WERI-Rb-1 (cell line): ENCODE measurements at regions not wholly inside any gene's neighbourhood (a gene's known extent, or its start where the extent isn't known, plus 50 kb on each side); places are given as distances from the start of the nearest gene placed in this dataset.

Source experiments
- DNase-seq: peaks from one replicate; pipeline ENCODE4 v3.0.0-alpha.2; 2020
- H3K27ac ChIP-seq: fragments of 250-450 bp; sonication (Bioruptor Pico); 2 replicates; pipeline ENCODE4 v1.5.1; 2020; ENCODE audit warnings: mild to moderate bottlenecking, moderate library complexity
- H3K27me3 ChIP-seq: fragments of 250-450 bp; sonication (Bioruptor Pico); 2 replicates; pipeline ENCODE4 v1.5.1; 2021; ENCODE audit warnings: mild to moderate bottlenecking, low read depth, moderate library complexity; ENCODE audit not compliant: insufficient read depth, severe bottlenecking
- H3K36me3 ChIP-seq: fragments of 250-450 bp; sonication (Bioruptor Pico); 2 replicates; pipeline ENCODE4 v1.5.1; 2020; ENCODE audit warnings: mild to moderate bottlenecking, moderate library complexity
- H3K4me3 ChIP-seq: 2 replicates; pipeline ENCODE4 v1.5.1; 2011; ENCODE audit warnings: low read depth, mild to moderate bottlenecking, control low read depth, low read length
- H3K9me3 ChIP-seq: fragments of 250-450 bp; sonication (Bioruptor Pico); 2 replicates; pipeline ENCODE4 v1.5.1; 2021; ENCODE audit warnings: mild to moderate bottlenecking, moderate library complexity; ENCODE audit not compliant: severe bottlenecking
- CTCF ChIP-seq: IDR thresholded peaks from 2 replicates; pipeline ENCODE4 v1.5.1; 2011; ENCODE audit warnings: low read depth, mild to moderate bottlenecking, control low read depth, inconsistent platforms, low read length

GRCh38 chr21:38186661-38187270, 70.0 kb upstream of the KCNJ15 start:
- Histone ChIP-seq H3K36me3 (no peaks in the 10 kb centered on the region), H3K27me3 (no peaks in the 10 kb centered on the region), H3K4me3 (no peak overlapping the region), H3K9me3 (peaks cover 16% of the 10 kb centered on the region), H3K27ac (no peak overlapping the region)
- DNase-seq, result no peak
- no peak for TF ChIP-seq CTCF

- Histone ChIP-seq H3K9me3 (peaks cover 16% of the 10 kb centered on the region), H3K36me3 (no peaks in the 10 kb centered on the region), H3K4me3 (no peak overlapping the region), H3K27me3 (no peaks in the 10 kb centered on the region), H3K27ac (no peak overlapping the region)
- no peak for DNase-seq
- no peak for TF ChIP-seq CTCF
Measured at GRCh38 chr21:38188037-38188436, 68.8 kb upstream of the KCNJ15 start.

GRCh38 chr21:38196036-38196435, 60.8 kb upstream of the KCNJ15 start:
- no peak for DNase-seq
- no peak overlapping the region for H3K27ac ChIP-seq
- no peak for TF ChIP-seq CTCF
- no peaks in the 10 kb centered on the region for H3K27me3 ChIP-seq
- H3K9me3 ChIP-seq, result no peaks in the 10 kb centered on the region
- H3K36me3 ChIP-seq, result no peaks in the 10 kb centered on the region
- no peak overlapping the region for H3K4me3 ChIP-seq

GRCh38 chr21:38202811-38203210, 54.0 kb upstream of the KCNJ15 start:
- no peaks in the 10 kb centered on the region for H3K36me3 ChIP-seq
- DNase-seq, result no peak
- H3K4me3 ChIP-seq, result no peak overlapping the region
- H3K27me3 ChIP-seq, result no peaks in the 10 kb centered on the region
- TF ChIP-seq CTCF, result no peak
- no peaks in the 10 kb centered on the region for H3K9me3 ChIP-seq
- no peak overlapping the region for H3K27ac ChIP-seq

GRCh38 chr21:38203229-38203628, 53.6 kb upstream of the KCNJ15 start:
- no peak overlapping the region for H3K4me3 ChIP-seq
- no peak for TF ChIP-seq CTCF
- no peaks in the 10 kb centered on the region for H3K36me3 ChIP-seq
- H3K9me3 ChIP-seq, result no peaks in the 10 kb centered on the region
- no peaks in the 10 kb centered on the region for H3K27me3 ChIP-seq
- no peak for DNase-seq
- H3K27ac ChIP-seq, result no peak overlapping the region

- DNase-seq, result no peak
- no peak overlapping the region for H3K27ac ChIP-seq
- TF ChIP-seq CTCF, result no peak
- H3K4me3 ChIP-seq, result no peak overlapping the region
- peaks cover 4% of the 10 kb centered on the region for H3K9me3 ChIP-seq
- no peaks in the 10 kb centered on the region for H3K36me3 ChIP-seq
- H3K27me3 ChIP-seq, result no peaks in the 10 kb centered on the region
Measured at GRCh38 chr21:38205940-38206339, 50.9 kb upstream of the KCNJ15 start.
